ENCODE measurements at regions not wholly inside any gene's neighbourhood (a gene's known extent, or its start where the extent isn't known, plus 50 kb on each side); places are given as distances from the start of the nearest gene placed in this dataset.
"Not testable (repeated sequence)": the region's sequence is repeated elsewhere in the genome, so short reads cannot be mapped to it uniquely, and the experiment has no call there.

GRCh38 chr16:75943705-75944514 is 217.6 kb upstream of the CPHXL start:
- 89 to 96% methylated on average over 3 to 4 of the region's 6 CpGs for whole genome bisulfite sequencing, 2 experiments (ENCODE audit: insufficient coverage in 2 of 2)

GRCh38 chr16:75945916-75946457 is 219.7 kb upstream of the CPHXL start:
- Histone ChIP-seq H3K9me3 (ENCODE audit: control insufficient read depth, low read length) (no peaks in the 10 kb centered on the region), H3K4me3 (ENCODE audit: extremely low read depth, insufficient read depth, low read length, poor library complexity, severe bottlenecking) (no peak overlapping the region), H3K27ac (ENCODE audit: low read depth, low read length, severe bottlenecking) (no peak overlapping the region), H3K36me3 (ENCODE audit: control insufficient read depth, insufficient read depth, low read length) (no peaks in the 10 kb centered on the region), H3K4me1 (ENCODE audit: control insufficient read depth, insufficient read depth, low read length, poor library complexity, severe bottlenecking) (no peaks in the 10 kb centered on the region)
- 83 to 100% methylated on average over 1 to 2 of the region's 8 CpGs for WGBS, 2 experiments (ENCODE audit: insufficient coverage in 2 of 2)

More at GRCh38 chr16:75943705-75944514, 217.6 kb upstream of the CPHXL start:
- H3K4me1 ChIP-seq (ENCODE audit: control insufficient read depth, insufficient read depth, low read length, poor library complexity, severe bottlenecking): no peaks in the 10 kb centered on the region
- no peaks in the 10 kb centered on the region for H3K36me3 ChIP-seq (ENCODE audit: control insufficient read depth, insufficient read depth, low read length)
- no peak overlapping the region for H3K27ac ChIP-seq (ENCODE audit: low read depth, low read length, severe bottlenecking)
- H3K4me3 ChIP-seq (ENCODE audit: extremely low read depth, insufficient read depth, low read length, poor library complexity, severe bottlenecking): no peak overlapping the region
- no peaks in the 10 kb centered on the region for H3K9me3 ChIP-seq (ENCODE audit: control insufficient read depth, low read length)

- H3K4me1 ChIP-seq (ENCODE audit: control insufficient read depth, insufficient read depth, low read length, poor library complexity, severe bottlenecking): no peaks in the 10 kb centered on the region
- WGBS, 2 experiments (ENCODE audit: insufficient coverage in 2 of 2): 75 to 83% methylated on average over 2 of the region's 2 CpGs
- no peaks in the 10 kb centered on the region for H3K9me3 ChIP-seq (ENCODE audit: control insufficient read depth, low read length)
- no peak overlapping the region for H3K4me3 ChIP-seq (ENCODE audit: extremely low read depth, insufficient read depth, low read length, poor library complexity, severe bottlenecking)
- no peak overlapping the region for H3K27ac ChIP-seq (ENCODE audit: low read depth, low read length, severe bottlenecking)
- H3K36me3 ChIP-seq (ENCODE audit: control insufficient read depth, insufficient read depth, low read length): no peaks in the 10 kb centered on the region
Measured at GRCh38 chr16:75947626-75948239, 221.4 kb upstream of the CPHXL start.

- Histone ChIP-seq H3K27ac (ENCODE audit: low read depth, low read length, severe bottlenecking) (no peak overlapping the region), H3K36me3 (ENCODE audit: control insufficient read depth, insufficient read depth, low read length) (no peaks in the 10 kb centered on the region), H3K9me3 (ENCODE audit: control insufficient read depth, low read length) (no peaks in the 10 kb centered on the region), H3K4me3 (ENCODE audit: extremely low read depth, insufficient read depth, low read length, poor library complexity, severe bottlenecking) (no peak overlapping the region), H3K4me1 (ENCODE audit: control insufficient read depth, insufficient read depth, low read length, poor library complexity, severe bottlenecking) (no peaks in the 10 kb centered on the region)
- no CpG with 5 or more reads among the region's 2 CpGs for WGBS, 2 experiments (ENCODE audit: insufficient coverage in 2 of 2)
Measured at GRCh38 chr16:75948441-75948840, 222.2 kb upstream of the CPHXL start.

- Histone ChIP-seq H3K27ac (ENCODE audit: low read depth, low read length, severe bottlenecking) (no peak overlapping the region), H3K36me3 (ENCODE audit: control insufficient read depth, insufficient read depth, low read length) (no peaks in the 10 kb centered on the region), H3K4me1 (ENCODE audit: control insufficient read depth, insufficient read depth, low read length, poor library complexity, severe bottlenecking) (no peaks in the 10 kb centered on the region), H3K9me3 (ENCODE audit: control insufficient read depth, low read length) (no peaks in the 10 kb centered on the region), H3K4me3 (ENCODE audit: extremely low read depth, insufficient read depth, low read length, poor library complexity, severe bottlenecking) (no peak overlapping the region)
- WGBS, 2 experiments (ENCODE audit: insufficient coverage in 2 of 2): no CpG with 5 or more reads among the region's 3 CpGs
Measured at GRCh38 chr16:75948886-75949285, 222.6 kb upstream of the CPHXL start.

- H3K4me3 ChIP-seq (ENCODE audit: extremely low read depth, insufficient read depth, low read length, poor library complexity, severe bottlenecking): no peak overlapping the region
- no peak overlapping the region for H3K27ac ChIP-seq (ENCODE audit: low read depth, low read length, severe bottlenecking)
- 100% methylated on average over 1 of the region's 2 CpGs for WGBS, 2 experiments (ENCODE audit: insufficient coverage in 2 of 2)
- H3K36me3 ChIP-seq (ENCODE audit: control insufficient read depth, insufficient read depth, low read length): no peaks in the 10 kb centered on the region
- H3K4me1 ChIP-seq (ENCODE audit: control insufficient read depth, insufficient read depth, low read length, poor library complexity, severe bottlenecking): no peaks in the 10 kb centered on the region
- H3K9me3 ChIP-seq (ENCODE audit: control insufficient read depth, low read length): no peaks in the 10 kb centered on the region
Measured at GRCh38 chr16:75952124-75952523, 225.8 kb upstream of the CPHXL start.

- Histone ChIP-seq H3K4me3 (ENCODE audit: extremely low read depth, insufficient read depth, low read length, poor library complexity, severe bottlenecking) (no peak overlapping the region), H3K27ac (ENCODE audit: low read depth, low read length, severe bottlenecking) (no peak overlapping the region), H3K36me3 (ENCODE audit: control insufficient read depth, insufficient read depth, low read length) (no peaks in the 10 kb centered on the region), H3K9me3 (ENCODE audit: control insufficient read depth, low read length) (no peaks in the 10 kb centered on the region), H3K4me1 (ENCODE audit: control insufficient read depth, insufficient read depth, low read length, poor library complexity, severe bottlenecking) (no peaks in the 10 kb centered on the region)
- WGBS, 2 experiments (ENCODE audit: insufficient coverage in 2 of 2): 89 to 100% methylated on average over 4 to 5 of the region's 6 CpGs
Measured at GRCh38 chr16:75957870-75958269, 231.6 kb upstream of the CPHXL start.

- Histone ChIP-seq H3K9me3 (ENCODE audit: control insufficient read depth, low read length) (no peaks in the 10 kb centered on the region), H3K36me3 (ENCODE audit: control insufficient read depth, insufficient read depth, low read length) (no peaks in the 10 kb centered on the region), H3K4me1 (ENCODE audit: control insufficient read depth, insufficient read depth, low read length, poor library complexity, severe bottlenecking) (no peaks in the 10 kb centered on the region), H3K4me3 (ENCODE audit: extremely low read depth, insufficient read depth, low read length, poor library complexity, severe bottlenecking) (no peak overlapping the region), H3K27ac (ENCODE audit: low read depth, low read length, severe bottlenecking) (no peak overlapping the region)
- no CpG with 5 or more reads among the region's 1 CpG for WGBS, 2 experiments (ENCODE audit: insufficient coverage in 2 of 2)
Measured at GRCh38 chr16:75965504-75966374, 239.4 kb upstream of the CPHXL start.

- H3K9me3 ChIP-seq (ENCODE audit: control insufficient read depth, low read length); H3K27ac ChIP-seq (ENCODE audit: low read depth, low read length, severe bottlenecking): not testable (repeated sequence)
- 88% methylated on average over 4 of the region's 6 CpGs; no CpG with 5 or more reads in 1 of the 2 experiments for WGBS, 2 experiments (ENCODE audit: insufficient coverage in 2 of 2)
Measured at GRCh38 chr16:75969120-75969519, 242.8 kb upstream of the CPHXL start.

GRCh38 chr16:75971334-75971733 is 245.0 kb upstream of the CPHXL start:
- Histone ChIP-seq H3K9me3 (ENCODE audit: control insufficient read depth, low read length) (no peaks in the 10 kb centered on the region), H3K27ac (ENCODE audit: low read depth, low read length, severe bottlenecking) (no peak overlapping the region), H3K4me1 (ENCODE audit: control insufficient read depth, insufficient read depth, low read length, poor library complexity, severe bottlenecking) (no peaks in the 10 kb centered on the region), H3K4me3 (ENCODE audit: extremely low read depth, insufficient read depth, low read length, poor library complexity, severe bottlenecking) (no peak overlapping the region), H3K36me3 (ENCODE audit: control insufficient read depth, insufficient read depth, low read length) (no peaks in the 10 kb centered on the region)
- no CpG with 5 or more reads among the region's 2 CpGs for WGBS, 2 experiments (ENCODE audit: insufficient coverage in 2 of 2)

More at GRCh38 chr16:75969120-75969519, 242.8 kb upstream of the CPHXL start:
- H3K4me1 ChIP-seq (ENCODE audit: control insufficient read depth, insufficient read depth, low read length, poor library complexity, severe bottlenecking); H3K4me3 ChIP-seq (ENCODE audit: extremely low read depth, insufficient read depth, low read length, poor library complexity, severe bottlenecking); H3K36me3 ChIP-seq (ENCODE audit: control insufficient read depth, insufficient read depth, low read length): not testable (repeated sequence)
